GM13976 (cell line): ENCODE measurements at regions not wholly inside any gene's neighbourhood (a gene's known extent, or its start where the extent isn't known, plus 50 kb on each side); places are given as distances from the start of the nearest gene placed in this dataset.

ENCODE experiments used
- DNase-seq: peaks from one replicate; pipeline ENCODE4 v3.0.0; 2012; ENCODE audit warnings: low spot score
- CTCF ChIP-seq: IDR thresholded peaks from 2 replicates; pipeline ENCODE4 v1.5.1; 2012; ENCODE audit warnings: borderline replicate concordance, mild to moderate bottlenecking; ENCODE audit not compliant: insufficient read depth; ENCODE audit errors: extremely low read depth, missing control alignments, control extremely low read depth
- in situ Hi-C: fragments of 300-500 bp; cut with MboI; formaldehyde crosslinking; loops from one replicate; pipeline ENCODE4 v1.12.0; 2022; ENCODE audit warnings: low sequenced_read_pairs, mixed read lengths, inconsistent platforms; ENCODE audit not compliant: unreplicated experiment

GRCh38 chr3:117228466-117228865, 518.9 kb downstream of the TUSC7 start:
- in situ Hi-C loops, result no loop called here
- no peak for DNase-seq
- TF ChIP-seq CTCF, result no peak

- DNase-seq, result no peak
- no peak for TF ChIP-seq CTCF
- in situ Hi-C loops, result no loop called here
Measured at GRCh38 chr3:117230924-117231323, 521.3 kb downstream of the TUSC7 start.

GRCh38 chr3:117234331-117234730, 524.8 kb downstream of the TUSC7 start:
- DNase-seq, result no peak
- in situ Hi-C loops, result no loop called here
- TF ChIP-seq CTCF, result no peak

GRCh38 chr3:117235304-117235703, 525.7 kb downstream of the TUSC7 start:
- TF ChIP-seq CTCF, result no peak
- in situ Hi-C loops, result no loop called here
- no peak for DNase-seq

- in situ Hi-C loops, result no loop called here
- TF ChIP-seq CTCF, result no peak
- no peak for DNase-seq
Measured at GRCh38 chr3:117238806-117239205, 529.2 kb downstream of the TUSC7 start.

GRCh38 chr3:117243657-117244056, 534.1 kb downstream of the TUSC7 start:
- in situ Hi-C loops, result no loop called here
- no peak for TF ChIP-seq CTCF
- no peak for DNase-seq
